GM19035 (cell line): ENCODE measurements at regions not wholly inside any gene's neighbourhood (a gene's known extent, or its start where the extent isn't known, plus 50 kb on each side); places are given as distances from the start of the nearest gene placed in this dataset.
A peak's percentile ranks its signal among the peaks of the same experiment; 100 is the strongest.
"Not testable (repeated sequence)": the region's sequence is repeated elsewhere in the genome, so short reads cannot be mapped to it uniquely, and the experiment has no call there.

Experiments used
- ATAC-seq: cut with Tn5 transposase; IDR thresholded peaks from one replicate; pipeline ENCODE4 v1.9.1; 2021; ENCODE audit not compliant: unreplicated experiment

DNA sequence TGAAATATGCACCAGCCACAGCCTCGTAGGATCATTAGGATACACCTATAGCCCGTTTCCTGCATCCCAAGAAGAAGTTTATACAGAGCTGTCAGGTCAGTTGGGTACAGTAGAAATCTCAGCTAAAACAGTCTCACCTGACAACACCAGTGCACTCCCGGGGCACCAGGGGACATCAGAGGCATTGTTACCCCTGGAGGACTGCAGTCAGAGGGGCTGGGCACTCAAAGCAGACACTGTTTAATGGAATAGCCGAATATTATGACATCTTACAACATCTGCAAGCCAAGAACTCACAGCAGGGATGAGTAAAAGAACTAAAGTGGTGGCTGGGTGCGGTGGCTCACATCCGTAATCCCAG is 93.0 kb upstream of the ID2 start:
- no peak for ATAC-seq

DNA sequence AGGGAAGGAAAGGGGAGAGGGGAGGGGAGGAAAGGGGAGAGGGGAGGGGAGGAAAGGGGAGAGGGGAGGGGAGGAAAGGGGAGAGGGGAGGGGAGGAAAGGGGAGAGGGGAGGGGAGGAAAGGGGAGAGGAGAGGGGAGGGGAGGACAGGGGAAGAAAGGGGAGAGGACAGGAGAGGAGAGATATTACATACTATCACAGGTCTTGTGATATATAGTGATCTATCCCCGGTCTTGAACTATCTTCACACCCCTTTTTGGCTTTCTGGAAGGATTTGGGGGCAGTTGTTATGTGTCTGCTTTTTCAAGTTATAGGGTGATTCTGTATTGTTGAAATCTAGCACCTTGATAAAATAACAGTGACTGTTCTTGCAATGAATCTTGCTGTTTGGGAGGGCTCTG is 92.1 kb upstream of the ID2 start:
- ATAC-seq: no peak

DNA sequence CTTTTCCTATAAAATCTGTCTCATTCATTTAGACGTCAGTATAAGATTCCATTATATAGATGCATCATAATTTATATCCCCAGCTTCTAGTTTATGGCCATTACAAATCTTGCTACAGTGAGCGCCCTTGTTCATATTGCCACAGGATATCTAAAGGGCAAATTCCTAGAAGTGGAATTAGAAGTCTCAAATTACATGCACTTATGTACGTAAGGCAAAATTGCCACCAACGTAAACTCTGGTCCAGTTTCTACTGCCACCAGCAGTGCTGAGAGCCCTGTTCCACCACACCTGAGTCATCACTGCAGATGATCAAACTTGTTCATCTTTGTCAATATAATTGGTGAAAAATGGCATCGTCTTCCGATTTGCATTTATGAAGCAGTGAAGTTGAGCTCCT is 90.9 kb upstream of the ID2 start:
- ATAC-seq: no peak

DNA sequence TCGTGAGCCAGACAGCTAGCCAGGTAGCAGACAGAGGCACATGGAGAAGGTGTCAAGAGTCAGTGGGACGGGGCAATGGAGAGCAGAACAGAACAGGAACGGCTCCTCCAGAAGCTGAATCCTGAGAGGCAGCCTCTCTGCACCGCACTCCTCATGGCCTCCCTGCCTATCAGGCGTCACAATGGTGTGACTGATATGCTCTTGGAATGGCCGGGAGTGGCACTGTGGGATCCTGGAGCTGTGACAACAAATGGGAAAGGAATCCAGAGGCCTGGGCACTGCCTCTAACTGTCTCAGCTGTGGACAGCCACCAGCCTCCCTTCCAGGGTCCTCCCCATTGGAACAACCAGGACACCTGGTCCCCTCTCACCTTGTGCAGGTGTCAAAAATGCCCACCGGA is 89.1 kb upstream of the ID2 start:
- no peak for ATAC-seq

DNA sequence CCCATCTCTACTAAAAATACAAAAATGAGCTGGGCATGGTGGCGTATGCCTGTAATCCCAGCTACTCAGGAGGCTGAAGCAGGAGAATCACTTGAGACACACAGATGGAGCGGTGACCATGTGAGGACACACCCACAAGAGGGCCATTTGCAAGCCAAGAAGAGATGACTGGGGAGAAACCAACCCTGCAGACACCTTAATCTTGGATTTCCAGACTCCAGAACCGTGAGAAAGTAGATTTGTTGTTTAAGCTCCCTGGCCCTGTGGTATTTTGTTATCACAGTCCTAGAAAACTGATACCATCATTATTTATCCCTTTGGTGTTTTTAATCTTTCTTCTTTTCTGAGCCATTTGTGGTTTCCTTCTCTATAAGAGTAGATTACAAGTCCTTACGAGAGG is 88.6 kb upstream of the ID2 start:
- no peak for ATAC-seq

DNA sequence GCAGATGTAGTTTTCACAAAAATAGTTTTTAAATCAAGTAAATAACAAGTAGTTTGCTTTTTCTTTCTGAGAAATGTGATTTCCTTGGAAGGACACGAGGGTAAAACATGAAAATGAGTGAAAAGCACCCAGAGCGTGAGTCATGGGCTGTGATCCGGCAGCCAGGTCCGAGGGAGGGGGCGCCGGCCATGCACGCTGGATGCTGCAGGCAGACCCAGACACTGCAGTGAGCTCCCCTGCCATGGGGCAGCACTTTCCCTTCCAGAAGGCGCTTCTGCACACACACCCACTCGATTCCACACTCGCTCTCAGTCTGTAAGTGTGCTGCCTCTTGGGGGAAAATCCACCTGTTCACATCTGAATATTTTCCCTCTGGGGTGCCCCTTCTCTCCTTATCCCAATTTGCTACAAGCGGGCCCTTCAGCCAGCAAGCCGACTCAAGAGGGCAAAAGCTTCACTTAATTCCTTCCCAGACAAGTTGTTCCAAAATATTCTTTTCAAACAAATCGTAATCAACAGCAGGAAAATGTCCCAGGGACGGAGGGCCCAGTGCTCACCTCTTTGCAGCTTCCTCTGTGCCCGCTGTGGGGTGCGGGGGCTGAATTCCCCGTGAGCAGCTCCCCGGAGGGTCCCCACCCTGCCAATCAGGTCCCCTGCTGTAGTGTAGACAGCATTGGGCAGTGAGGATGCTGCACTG is 87.0 kb upstream of the ID2 start:
- ATAC-seq: no peak

DNA sequence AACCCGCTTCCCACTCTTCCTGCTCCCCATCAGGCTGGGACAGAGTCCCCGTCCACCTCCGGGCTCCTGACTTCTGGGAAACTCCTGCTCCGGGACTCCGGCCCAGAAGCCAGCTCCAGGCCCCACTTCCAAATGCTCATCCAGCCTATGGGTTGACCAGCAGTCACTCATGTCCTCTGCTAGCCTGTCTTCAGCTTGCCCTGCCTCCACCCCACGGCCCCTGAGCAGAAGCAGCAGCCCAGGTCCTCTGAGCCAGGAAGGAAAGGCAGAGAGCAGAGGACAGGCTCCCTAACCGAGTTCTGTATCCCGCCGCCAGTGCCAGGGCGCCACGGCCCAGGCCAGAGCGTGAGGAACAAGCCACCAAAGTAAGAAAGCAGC is 86.4 kb upstream of the ID2 start:
- no peak for ATAC-seq

DNA sequence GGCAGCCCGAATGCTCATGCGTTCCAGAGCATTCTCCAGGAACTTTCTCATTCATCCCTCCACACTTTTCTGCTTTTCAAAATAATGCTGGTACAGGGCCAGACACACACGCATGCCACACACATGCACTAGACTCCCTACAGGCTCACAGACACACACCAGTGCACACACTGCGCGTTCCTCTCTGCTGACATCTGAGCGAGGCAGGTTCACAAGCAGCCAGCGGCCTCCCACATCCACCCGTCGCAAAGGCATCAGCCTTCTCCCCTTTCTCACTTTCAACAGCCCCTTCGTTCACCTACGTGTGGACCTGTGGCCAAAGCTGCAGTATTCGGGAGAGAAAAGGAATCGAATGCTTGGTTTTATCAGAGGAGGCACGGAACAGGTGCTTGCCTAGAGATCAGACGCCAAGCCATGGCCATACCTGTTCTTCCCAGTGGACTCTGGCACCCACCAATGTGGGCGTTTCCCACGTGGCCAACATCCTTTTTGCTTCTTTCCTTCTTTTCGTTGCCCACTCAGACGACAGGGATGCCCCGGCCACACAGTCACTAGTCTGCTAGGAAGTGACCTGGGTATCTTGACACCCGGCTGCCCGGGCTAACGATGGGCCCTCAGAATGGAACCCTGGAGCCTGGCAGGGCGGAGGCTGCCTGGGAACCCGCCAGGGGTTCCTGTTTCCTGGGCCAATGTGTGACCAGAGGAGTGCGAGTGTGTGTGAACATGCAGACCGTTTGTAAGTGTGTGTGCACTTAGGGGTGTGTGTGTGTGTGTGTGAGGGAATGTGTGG is 85.8 kb upstream of the ID2 start:
- ATAC-seq: no peak

DNA sequence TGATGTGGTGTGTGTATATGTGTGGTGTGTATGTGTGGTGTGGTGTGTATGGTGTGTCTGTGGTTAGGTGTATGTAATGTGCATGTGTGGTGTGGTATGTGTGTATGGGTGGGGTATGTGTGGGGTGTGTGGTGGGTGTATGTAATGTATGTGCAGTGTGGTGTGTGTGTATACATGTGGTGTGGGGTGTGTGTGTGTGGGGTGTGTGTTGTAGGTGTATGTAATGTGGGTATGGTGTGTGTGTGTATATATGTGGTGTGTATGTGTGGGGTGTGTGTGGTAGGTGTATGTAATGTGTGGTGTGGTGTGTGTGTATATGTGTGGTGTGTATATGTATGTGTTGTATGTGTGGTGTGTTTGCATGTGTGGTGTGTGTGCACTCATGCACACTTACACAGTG is 84.8 kb upstream of the ID2 start:
- ATAC-seq: no peak

DNA sequence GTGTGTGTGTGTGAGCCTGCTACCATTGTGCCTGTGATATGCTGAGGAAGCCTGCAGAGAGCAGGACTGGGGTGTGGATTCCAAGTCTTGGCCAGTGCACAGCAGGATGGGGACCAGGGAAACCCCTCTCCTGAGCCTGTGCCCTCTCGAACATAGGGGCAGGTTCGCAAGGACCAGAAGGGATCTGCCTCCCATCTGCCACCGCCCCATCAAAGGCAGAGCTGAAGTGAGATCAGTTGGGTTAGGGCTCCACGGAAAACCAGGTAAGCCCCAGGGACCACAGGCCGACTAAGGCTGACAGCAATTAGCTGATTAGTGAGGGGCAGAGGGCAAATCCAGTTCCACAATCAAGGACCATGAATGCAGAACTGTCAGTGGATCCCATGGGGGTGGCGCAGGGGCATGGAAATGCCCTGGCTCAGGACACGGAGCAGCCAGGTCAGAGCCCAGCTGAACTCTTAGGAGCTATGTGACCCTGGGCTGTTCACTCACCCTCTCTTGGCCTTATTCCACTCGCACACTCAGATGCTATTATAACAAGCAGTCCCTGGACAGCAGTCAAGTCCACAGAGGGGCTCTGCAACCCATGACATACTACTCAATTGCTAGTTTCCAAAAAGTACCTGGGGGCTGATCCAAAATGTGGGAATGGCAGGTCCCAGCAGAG is 84.2 kb upstream of the ID2 start:
- ATAC-seq: no peak

DNA sequence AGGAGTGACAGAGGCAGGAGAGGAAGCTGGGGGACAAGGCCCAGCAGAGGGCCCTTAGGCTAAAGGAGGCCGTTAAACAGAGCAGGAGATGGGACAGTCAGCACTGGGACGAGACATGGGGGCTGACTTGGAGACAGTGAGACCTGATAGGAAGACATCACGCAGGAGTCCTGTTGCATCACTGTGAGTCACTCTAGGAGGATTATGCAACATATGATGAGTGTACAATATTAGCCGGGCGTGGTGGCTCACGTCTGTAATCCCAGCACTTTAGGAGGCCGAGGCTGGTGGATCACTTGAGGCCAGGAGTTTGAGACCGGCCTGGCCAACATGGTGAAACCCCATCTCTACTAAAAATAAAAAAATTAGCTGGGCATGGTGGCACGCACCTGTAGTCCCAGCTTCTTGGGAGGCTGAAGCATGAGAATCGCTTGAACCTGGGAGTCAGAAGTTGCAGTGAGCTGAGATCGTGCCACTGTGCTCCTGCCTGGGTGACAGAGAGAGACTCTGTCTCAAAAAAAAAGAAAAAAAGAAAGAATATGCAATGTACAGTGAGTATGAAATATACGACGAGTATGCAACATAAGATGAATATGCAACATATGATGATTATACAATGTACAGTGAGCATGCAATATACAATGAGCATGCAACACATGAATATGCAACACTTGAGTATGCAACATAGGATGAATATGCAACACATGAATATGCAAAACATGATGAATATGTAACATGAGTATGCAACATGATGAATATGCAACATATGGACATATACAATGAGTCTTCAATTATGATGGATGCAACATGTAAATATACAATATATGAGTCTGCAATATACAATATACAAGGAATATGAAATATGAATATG is 83.3 kb upstream of the ID2 start:
- no peak for ATAC-seq

DNA sequence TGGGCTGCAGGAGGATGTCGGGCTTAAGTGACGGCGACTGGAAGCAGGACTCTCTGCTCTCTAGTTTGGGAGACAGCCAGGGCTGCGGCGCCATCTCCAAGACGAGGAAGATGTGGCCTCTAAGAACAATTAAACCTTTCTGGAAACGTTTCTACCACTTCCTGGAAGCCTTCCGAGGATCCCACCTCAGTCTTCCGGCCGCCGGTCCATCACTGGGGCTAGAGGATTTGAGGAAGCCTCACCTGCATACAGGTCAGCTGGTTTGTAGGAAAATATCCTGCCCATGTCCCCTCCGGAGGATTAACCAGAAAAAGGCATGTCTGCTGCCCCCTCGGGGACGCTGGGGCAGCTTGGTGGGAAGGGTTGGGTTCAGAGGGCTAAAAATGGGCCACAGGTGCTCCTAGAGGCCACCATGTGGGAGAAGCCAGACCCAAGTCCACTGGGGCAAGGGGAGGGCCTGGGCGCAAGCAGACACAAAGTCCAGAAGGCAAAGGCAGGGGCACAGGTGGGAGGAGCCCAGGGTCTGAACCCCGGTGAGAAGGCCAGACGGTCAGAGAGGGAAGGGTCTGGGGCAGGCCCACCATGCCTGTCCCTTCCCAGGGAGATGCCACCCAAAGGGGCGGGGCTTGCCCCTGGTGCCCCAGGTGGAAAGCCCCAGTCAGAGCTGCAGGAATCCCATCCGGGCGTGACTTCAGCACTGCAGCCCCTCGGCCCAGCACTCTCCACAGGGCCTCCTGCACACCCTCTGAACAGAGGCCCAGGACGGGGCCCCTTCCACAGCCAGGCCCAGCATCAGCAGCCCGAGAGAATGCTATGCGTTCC is 82.2 kb upstream of the ID2 start:
- no peak for ATAC-seq

DNA sequence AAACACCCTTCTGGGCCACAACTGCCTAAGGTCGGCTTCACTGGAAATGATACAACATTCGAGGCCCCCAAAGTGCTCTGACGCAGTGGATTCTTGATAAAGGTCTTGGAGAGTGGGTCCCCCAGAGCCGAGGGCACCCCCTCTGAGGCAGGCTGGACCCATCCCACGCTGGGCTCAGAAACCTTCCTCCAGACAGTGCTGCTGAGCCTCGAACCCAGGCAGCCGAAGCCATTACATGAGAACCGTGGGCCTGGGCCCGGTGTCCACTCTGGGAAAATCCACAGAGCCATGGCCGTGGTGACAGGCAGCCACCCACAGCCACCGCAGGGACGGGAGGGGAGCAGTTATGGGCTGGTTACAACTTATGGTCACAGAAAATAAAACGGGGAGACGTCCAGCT is 81.4 kb upstream of the ID2 start:
- no peak for ATAC-seq

DNA sequence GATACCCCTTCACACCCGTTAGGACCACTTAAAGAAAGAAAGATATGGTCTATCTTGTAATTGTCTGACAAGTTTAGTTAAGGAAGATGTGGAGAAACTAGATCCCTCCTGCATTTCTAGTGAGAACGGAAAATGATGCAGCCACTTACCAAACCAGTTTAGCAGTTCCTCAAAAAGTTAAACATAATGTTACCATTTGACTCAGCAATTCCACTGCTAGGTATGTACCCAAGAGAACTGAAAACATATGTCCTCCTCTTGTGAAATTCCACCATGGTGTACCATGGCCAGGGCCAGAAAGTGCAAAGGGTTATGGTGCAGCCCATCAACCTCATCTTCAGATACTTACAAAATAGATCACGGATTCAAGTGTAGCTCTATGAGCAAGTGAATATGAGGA is 79.0 kb upstream of the ID2 start:
- no peak for ATAC-seq

DNA sequence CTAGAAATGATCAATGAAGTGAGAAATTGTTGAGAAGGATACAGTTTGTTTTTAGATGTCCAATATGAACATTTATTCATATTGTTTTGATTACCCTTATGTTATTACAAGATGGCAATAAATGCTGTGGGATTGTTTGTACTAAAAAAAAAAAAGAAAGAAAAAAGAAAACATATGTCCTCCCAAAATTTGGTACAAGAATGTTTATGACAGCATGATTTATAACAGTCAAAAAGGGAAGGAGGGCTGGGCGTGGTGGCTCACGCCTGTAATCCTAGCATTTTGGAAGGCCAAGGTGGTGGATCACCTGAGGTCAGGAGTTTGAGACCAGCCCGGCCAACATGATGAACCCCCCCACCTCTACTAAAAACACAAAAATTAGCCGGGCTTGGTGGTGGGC is 78.5 kb upstream of the ID2 start:
- not testable (repeated sequence) for ATAC-seq

DNA sequence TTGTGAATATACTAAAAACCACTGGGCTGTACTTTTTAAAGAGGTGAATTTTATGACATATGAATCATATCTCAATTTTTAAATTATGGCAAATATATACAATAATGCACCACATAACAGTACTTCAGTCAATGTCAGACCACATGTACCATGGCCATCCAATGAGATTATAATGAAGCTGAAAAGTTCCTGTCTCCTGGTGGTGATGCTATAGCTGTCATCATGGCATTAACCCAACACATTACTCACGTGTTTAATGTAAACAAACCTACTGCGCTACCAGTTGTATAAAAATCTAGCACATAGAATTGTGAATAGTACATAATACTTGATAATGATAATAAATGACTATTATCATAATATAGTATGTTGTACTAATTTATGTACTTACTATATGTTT is 77.6 kb upstream of the ID2 start:
- no peak for ATAC-seq

DNA sequence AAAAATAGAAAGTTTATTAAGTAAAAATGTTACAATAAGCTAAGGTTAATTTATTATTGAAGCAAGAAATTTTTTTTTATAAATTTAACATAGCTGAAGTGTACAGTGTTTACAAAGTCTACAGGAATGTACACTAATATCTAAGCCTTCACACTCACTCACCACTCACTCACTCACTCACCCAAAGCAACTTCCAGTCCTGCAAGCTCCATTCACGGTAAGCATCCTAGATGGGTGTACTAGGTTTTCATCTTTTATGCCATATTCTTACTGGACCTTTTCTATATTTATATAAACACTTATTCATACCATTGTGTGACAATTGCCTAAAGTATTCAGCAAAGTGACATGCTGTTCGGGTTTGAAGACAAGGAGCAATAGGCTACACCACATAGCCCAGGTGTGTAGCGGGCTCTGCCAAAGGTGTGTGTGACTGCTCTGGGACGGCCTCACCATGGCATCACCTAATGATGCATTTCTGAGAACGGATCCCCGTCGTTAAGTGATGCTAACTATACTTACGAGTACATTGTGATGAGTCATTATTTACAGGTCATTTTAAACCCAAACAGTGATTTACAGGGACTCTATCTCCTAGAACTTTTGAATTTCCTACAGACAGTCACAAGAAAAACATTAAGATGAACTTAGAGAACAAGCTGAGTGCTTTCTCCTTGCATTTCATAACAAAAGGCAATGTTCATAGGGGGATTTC is 76.3 kb upstream of the ID2 start:
- no peak for ATAC-seq

DNA sequence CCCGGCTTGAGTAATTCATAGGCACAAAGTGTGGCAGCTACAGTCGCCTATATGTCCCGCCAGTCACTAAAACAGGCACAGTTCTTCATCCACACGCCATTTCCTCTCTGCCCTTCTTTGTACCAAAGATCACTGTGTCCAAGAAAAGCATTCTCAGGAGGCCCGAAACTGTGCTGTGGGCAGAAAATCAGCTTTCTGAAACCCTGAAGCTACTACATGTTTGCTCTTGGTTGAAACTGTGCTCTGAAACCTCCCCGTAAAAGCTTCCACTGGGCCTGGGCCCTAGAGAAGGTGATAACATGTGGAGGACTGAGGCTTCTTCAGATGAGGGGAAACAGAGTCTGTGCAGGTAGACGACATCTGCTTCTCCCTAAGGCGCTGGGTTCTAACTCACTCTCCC is 75.6 kb upstream of the ID2 start:
- peak; percentile 95 for ATAC-seq

DNA sequence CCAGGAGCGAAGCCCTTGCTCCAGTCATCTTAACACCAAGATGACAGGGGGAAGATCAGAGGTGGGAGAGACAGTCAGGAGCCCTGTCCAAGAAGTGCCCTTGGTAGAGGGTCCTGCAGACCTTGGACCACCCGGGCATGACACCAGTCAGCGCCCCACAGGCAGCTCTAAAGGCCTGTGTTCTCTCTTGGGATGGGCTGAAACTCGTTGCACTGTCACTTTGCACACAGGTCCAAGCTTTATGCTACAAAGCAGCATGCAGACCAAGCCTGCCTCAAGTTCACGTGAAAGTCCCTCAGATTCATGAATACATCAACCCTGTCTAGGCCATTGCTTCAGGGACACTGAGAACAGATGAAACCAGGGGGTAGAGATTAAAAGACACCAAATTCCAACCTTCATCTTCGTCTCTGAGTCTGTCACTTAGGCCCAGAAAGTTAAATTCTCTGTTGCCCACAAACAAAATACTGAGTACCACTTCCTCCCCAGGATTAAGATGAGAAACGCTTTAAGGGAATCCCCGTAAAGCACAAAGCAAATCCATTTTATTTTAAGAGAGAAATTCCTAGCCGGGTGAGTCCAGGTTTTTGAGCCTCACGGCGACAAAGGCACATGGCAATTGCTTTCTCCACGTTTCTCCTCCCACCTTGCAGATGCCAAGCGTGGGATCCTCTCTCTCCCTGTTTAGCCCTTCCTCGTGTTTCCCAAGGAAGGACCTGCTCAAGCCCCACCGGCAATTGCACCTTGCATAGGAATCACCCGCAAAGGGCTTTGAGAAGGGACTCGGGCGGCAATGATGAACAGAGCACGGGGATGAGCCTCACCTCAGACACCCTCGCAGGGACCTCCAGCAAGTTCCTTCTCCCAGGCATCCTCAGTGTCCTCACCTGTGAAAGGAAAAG is 75.0 kb upstream of the ID2 start:
- ATAC-seq: peak; percentile 23
